Mucosa of descending colon (tissue), 3 donors: ENCODE measurements at regions not wholly inside any gene's neighbourhood (a gene's known extent, or its start where the extent isn't known, plus 50 kb on each side); places are given as distances from the start of the nearest gene placed in this dataset.

Experiments
- ATAC-seq: fragments of 200-7000 bp; cut with Tn5 transposase; one replicate; pipeline ENCODE4 v1.9.1; 2020; ENCODE audit warnings: mild to moderate bottlenecking, moderate library complexity
- DNase-seq, 3 donors: peaks; one replicate each; pipeline ENCODE4 v3.0.0-alpha.2; 2020
- H3K36me3 ChIP-seq: fragments of 200-600 bp; one replicate; pipeline ENCODE4 v1.8.0; 2021; ENCODE audit warnings: low read depth, mild to moderate bottlenecking
- H3K4me1 ChIP-seq: fragments of 200-600 bp; one replicate; pipeline ENCODE4 v1.8.0; 2021; ENCODE audit warnings: low read depth, mild to moderate bottlenecking
- H3K4me3 ChIP-seq: fragments of 200-600 bp; one replicate; pipeline ENCODE4 v1.8.0; 2021; ENCODE audit warnings: mild to moderate bottlenecking
- H3K9me3 ChIP-seq: fragments of 200-600 bp; one replicate; pipeline ENCODE4 v1.8.0; 2021; ENCODE audit warnings: mild to moderate bottlenecking
- CTCF ChIP-seq: fragments of 200-600 bp; IDR thresholded peaks from one replicate; pipeline ENCODE4 v1.8.0; 2022; ENCODE audit warnings: antibody characterized with exemption, mild to moderate bottlenecking
- intact Hi-C, 2 donors: fragments of 100-400 bp; cut with DNase I in 1 of 2; cut with micrococcal nuclease in 1 of 2; formaldehyde crosslinking; loops; one replicate each; pipeline versions ENCODE4 v1.11.0 to v1.11.1; 2022; cut with DNase I, micrococcal nuclease
- donor health status: DM: no; HTN: no; CAD: no; lungs with moderate emphysema.
- donor health status: DM: no; HTN: no; CAD: no.
- donor health status: DM: no; HTN: yes; CAD: no.

GRCh38 chr2:66093371-66093770 is 341.6 kb upstream of the MEIS1 start:
- Histone ChIP-seq H3K9me3 (no peaks in the 10 kb centered on the region), H3K4me1 (no peaks in the 10 kb centered on the region), H3K4me3 (no peak overlapping the region), H3K36me3 (no peaks in the 10 kb centered on the region)
- ATAC-seq, result no peak
- DNase-seq, result peak in 1 of 3 donors; percentile 2
- no peak for TF ChIP-seq CTCF
- intact Hi-C loops, result no loop called here

GRCh38 chr2:66084948-66085590 is 349.9 kb upstream of the MEIS1 start:
- intact Hi-C loops, result no loop called here
- Histone ChIP-seq H3K36me3 (no peaks in the 10 kb centered on the region), H3K4me1 (no peaks in the 10 kb centered on the region), H3K9me3 (no peaks in the 10 kb centered on the region), H3K4me3 (no peak overlapping the region)
- ATAC-seq (no peak), DNase-seq (no peak)
- TF ChIP-seq CTCF, result no peak

GRCh38 chr2:66082581-66082980 is 352.3 kb upstream of the MEIS1 start:
- Histone ChIP-seq H3K36me3 (no peaks in the 10 kb centered on the region), H3K9me3 (no peaks in the 10 kb centered on the region), H3K4me3 (no peak overlapping the region), H3K4me1 (no peaks in the 10 kb centered on the region)
- DNase-seq (no peak), ATAC-seq (no peak)
- intact Hi-C loops, result no loop called here
- TF ChIP-seq CTCF, result no peak

- intact Hi-C loops, result no loop called here
- no peak overlapping the region for H3K4me3 ChIP-seq
- no peak for ATAC-seq
- TF ChIP-seq CTCF, result no peak
- no peaks in the 10 kb centered on the region for H3K4me1 ChIP-seq
- H3K9me3 ChIP-seq, result no peaks in the 10 kb centered on the region
- no peak for DNase-seq
- H3K36me3 ChIP-seq, result no peaks in the 10 kb centered on the region
Observed at GRCh38 chr2:66080127-66080526, 354.8 kb upstream of the MEIS1 start.

GRCh38 chr2:66073172-66073571 is 361.8 kb upstream of the MEIS1 start:
- Histone ChIP-seq H3K9me3 (no peaks in the 10 kb centered on the region), H3K36me3 (no peaks in the 10 kb centered on the region), H3K4me1 (no peaks in the 10 kb centered on the region), H3K4me3 (no peak overlapping the region)
- ATAC-seq, result no peak
- no peak for DNase-seq
- intact Hi-C loops, result no loop called here
- TF ChIP-seq CTCF, result no peak
